ENCODE measurements at regions not wholly inside any gene's neighbourhood (a gene's known extent, or its start where the extent isn't known, plus 50 kb on each side); places are given as distances from the start of the nearest gene placed in this dataset.

GRCh38 chr5:52544738-52545137 lies 243.0 kb upstream of the ITGA1 start:
- TF ChIP-seq EZH2 (optimal IDR thresholded peaks at IDR 0.05; ENCODE audit: low read depth, low read length): no peak
- no peak for TF ChIP-seq CTCF (IDR thresholded peaks at IDR 0.05; ENCODE audit: low read length)
- no peak for TF ChIP-seq EZH2phosphoT487 (IDR thresholded peaks at IDR 0.05; ENCODE audit: low read length)
